HEK293T (cell line): ENCODE measurements at regions not wholly inside any gene's neighbourhood (a gene's known extent, or its start where the extent isn't known, plus 50 kb on each side); places are given as distances from the start of the nearest gene placed in this dataset.

Experiments used
- CTCF ChIA-PET: fragments of 350-600 bp; formaldehyde crosslinking; extraction: SDS; loops from one replicate; lab custom pipeline; 2021; ENCODE audit warnings: antibody characterized with exemption, inconsistent platforms; lab: Yijun Ruan, JAX
- POLR2A ChIA-PET: fragments of 350-600 bp; formaldehyde crosslinking; extraction: SDS; loops from one replicate; lab custom pipeline; 2020; ENCODE audit warnings: antibody characterized with exemption, inconsistent platforms; lab: Yijun Ruan, JAX
- DNase-seq: peaks from one replicate; pipeline ENCODE4 v3.0.0; 2012; ENCODE audit warnings: mixed read lengths; ENCODE audit errors: extremely low spot score
- ARNT ChIP-seq: fragments of 450-650 bp; IDR thresholded peaks from 2 replicates; pipeline ENCODE4 v1.6.1; 2017; ENCODE audit warnings: mild to moderate bottlenecking
- BHLHE40 ChIP-seq: fragments of 450-650 bp; IDR thresholded peaks from 2 replicates; pipeline ENCODE4 v1.6.1; 2016; ENCODE audit warnings: mild to moderate bottlenecking, moderate library complexity, borderline replicate concordance
- CTBP1 ChIP-seq: fragments of 450-650 bp; IDR thresholded peaks from 2 replicates; pipeline ENCODE4 v1.6.1; 2016; ENCODE audit warnings: borderline replicate concordance
- ELF4 ChIP-seq: fragments of 450-650 bp; IDR thresholded peaks from 2 replicates; pipeline ENCODE4 v1.6.1; 2017; ENCODE audit warnings: antibody characterized with exemption
- FOXA1 ChIP-seq: fragments of 450-650 bp; IDR thresholded peaks from 2 replicates; pipeline ENCODE4 v1.6.1; 2016; ENCODE audit warnings: mild to moderate bottlenecking
- FOXK2 ChIP-seq: fragments of 450-650 bp; IDR thresholded peaks from 2 replicates; pipeline ENCODE4 v1.6.1; 2016; ENCODE audit warnings: mild to moderate bottlenecking
- FOXM1 ChIP-seq: fragments of 450-650 bp; IDR thresholded peaks from 2 replicates; pipeline ENCODE4 v1.6.1; 2017; ENCODE audit warnings: mild to moderate bottlenecking, borderline replicate concordance
- L3MBTL2 ChIP-seq: fragments of 450-650 bp; conservative IDR thresholded peaks from 2 replicates; pipeline ENCODE4 v1.6.1; 2016; ENCODE audit warnings: mild to moderate bottlenecking
- LEF1 ChIP-seq: fragments of 450-650 bp; IDR thresholded peaks from 2 replicates; pipeline ENCODE4 v1.6.1; 2017; ENCODE audit warnings: mild to moderate bottlenecking, borderline replicate concordance
- NFRKB ChIP-seq: fragments of 450-650 bp; IDR thresholded peaks from 2 replicates; pipeline ENCODE4 v1.6.1; 2016; ENCODE audit warnings: mild to moderate bottlenecking, moderate library complexity
- SP1 ChIP-seq: fragments of 450-650 bp; IDR thresholded peaks from 2 replicates; pipeline ENCODE4 v1.6.1; 2017
- SUZ12 ChIP-seq: fragments of 450-650 bp; IDR thresholded peaks from 2 replicates; pipeline ENCODE4 v1.6.1; 2016; ENCODE audit warnings: mild to moderate bottlenecking
- TARDBP ChIP-seq: fragments of 450-650 bp; IDR thresholded peaks from 2 replicates; pipeline ENCODE4 v1.6.1; 2016
- ZNF384 ChIP-seq: fragments of 450-650 bp; IDR thresholded peaks from 2 replicates; pipeline ENCODE4 v1.6.1; 2016
- TF ChIP-seq, protein P1 (sequence below): fragments of 450-650 bp; IDR thresholded peaks from 2 replicates; pipeline ENCODE4 v1.6.1; 2016

- CTCF ChIA-PET = no interaction called here
- POLR2A ChIA-PET = no interaction called here
- no peak for DNase-seq
- TF ChIP-seq CTBP1 = no peak
- no peak for TF ChIP-seq BHLHE40
- TF ChIP-seq FOXK2 = no peak
- TF ChIP-seq ARNT = no peak
- TF ChIP-seq ZNF384 = no peak
Observed at GRCh38 chr13:83940742-83941141, 58.5 kb upstream of the SLITRK1 start.

DNA sequence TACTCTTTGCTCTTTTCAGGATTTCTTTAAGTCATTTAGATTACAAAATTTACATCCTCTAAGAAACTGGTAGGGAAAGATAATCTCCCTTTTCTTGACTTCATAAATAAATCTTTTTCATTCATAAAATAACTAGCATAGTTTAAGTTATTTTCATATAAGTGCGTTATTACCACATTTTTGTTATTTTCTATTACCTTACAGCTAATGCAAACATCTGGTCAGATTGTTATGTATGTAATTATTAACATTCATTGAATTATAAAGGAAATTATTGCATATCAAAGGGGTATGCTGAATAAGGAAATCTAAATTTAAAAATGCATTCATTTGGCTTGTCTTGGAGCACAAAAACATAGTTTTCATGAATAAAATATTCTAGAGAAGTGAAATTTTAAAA lies 55.3 kb upstream of the SLITRK1 start:
- POLR2A ChIA-PET = no interaction called here
- DNase-seq = no peak
- TF ChIP-seq FOXM1 (no peak), TARDBP (no peak), ARNT (no peak), ELF4 (no peak), FOXK2 (no peak), BHLHE40 (no peak), L3MBTL2 (no peak), FOXA1 (no peak), LEF1 (no peak), CTBP1 (no peak), NFRKB (no peak), SP1 (no peak), ZNF384 (no peak)
- CTCF ChIA-PET = no interaction called here

DNA sequence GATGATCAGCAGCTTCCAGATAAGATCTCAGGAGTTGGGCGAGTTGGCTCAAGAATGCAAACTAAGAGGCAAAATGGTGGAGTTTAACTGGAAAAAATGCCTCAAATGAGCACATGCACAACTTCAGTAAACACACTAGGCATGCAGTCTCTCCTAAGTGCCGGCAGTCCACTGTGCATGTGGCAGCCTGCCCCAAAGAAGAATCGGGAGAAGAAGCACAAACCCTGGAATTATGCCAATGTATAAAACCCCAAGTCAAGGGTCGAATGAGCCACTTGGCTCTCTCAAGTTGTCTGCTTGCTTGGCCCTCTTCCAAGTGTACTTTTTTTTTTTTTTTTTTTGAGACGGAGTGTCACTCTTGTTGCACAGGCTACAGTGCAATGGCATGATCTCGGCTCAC lies 53.3 kb upstream of the SLITRK1 start:
- TF ChIP-seq SUZ12 (no peak), SP1 (no peak), TARDBP (no peak), NFRKB (no peak)
- TF ChIP-seq, protein P1, sequence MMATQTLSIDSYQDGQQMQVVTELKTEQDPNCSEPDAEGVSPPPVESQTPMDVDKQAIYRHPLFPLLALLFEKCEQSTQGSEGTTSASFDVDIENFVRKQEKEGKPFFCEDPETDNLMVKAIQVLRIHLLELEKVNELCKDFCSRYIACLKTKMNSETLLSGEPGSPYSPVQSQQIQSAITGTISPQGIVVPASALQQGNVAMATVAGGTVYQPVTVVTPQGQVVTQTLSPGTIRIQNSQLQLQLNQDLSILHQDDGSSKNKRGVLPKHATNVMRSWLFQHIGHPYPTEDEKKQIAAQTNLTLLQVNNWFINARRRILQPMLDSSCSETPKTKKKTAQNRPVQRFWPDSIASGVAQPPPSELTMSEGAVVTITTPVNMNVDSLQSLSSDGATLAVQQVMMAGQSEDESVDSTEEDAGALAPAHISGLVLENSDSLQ = no peak

More for the DNA sequence above, 53.3 kb upstream of the SLITRK1 start:
- no peak for DNase-seq
- POLR2A ChIA-PET = no interaction called here
- CTCF ChIA-PET = no interaction called here
